ENCODE measurements at regions not wholly inside any gene's neighbourhood (a gene's known extent, or its start where the extent isn't known, plus 50 kb on each side); places are given as distances from the start of the nearest gene placed in this dataset.
A peak's percentile ranks its signal among the peaks of the same experiment; 100 is the strongest.

DNA sequence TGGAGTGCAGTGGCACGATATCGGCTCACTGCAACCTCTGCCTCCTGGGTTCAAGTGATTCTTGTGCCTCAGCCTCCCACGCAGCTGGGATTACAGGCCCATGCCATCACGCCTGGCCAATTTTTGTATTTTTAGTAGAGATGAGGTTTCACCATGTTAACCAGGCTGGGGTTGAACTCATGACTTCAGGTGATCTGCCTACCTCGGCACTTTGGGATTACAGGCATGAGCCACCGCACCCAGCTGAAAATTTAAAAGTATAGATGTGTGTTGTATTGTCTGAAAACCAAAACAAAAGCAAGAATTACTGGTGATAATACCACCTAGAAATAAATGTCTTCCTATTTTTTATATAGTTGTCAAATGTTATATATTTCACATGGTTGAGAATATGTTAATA is 162.0 kb upstream of the DMRT1 start:
- ChIA-PET POLR2A (interaction anchor here (0.6 kb wide), 1 partner anchor 10 kb away, joined by 4 read pairs; no protein-coding TSS in a partner anchor), CTCF (interaction anchor here (1.9 kb wide), 1 partner anchor 78 kb away, joined by 5 read pairs; no protein-coding TSS in a partner anchor)
- Histone ChIP-seq H3K4me1 (ENCODE audit: control extremely low read depth in 1 of 4, control insufficient read depth in 4 of 4, insufficient read depth in 4 of 4, low read length in 3 of 4) (peaks cover 0 to 14% (median 3%) of the 10 kb centered on the region in 4 experiments), H3K27me3 (replicated peaks in 2 of 5; ENCODE audit: control insufficient read depth in 4 of 5, insufficient read depth in 5 of 5, low read length in 4 of 5) (no peaks in the 10 kb centered on the region), H3K9me3 (ENCODE audit: control extremely low read depth in 1 of 5, control insufficient read depth in 4 of 5, insufficient read depth in 2 of 5, low read depth in 1 of 5, low read length in 4 of 5) (no peaks in the 10 kb centered on the region), H3K36me3 (ENCODE audit: control insufficient read depth in 4 of 4, insufficient read depth in 4 of 4, low read length in 3 of 4) (no peaks in the 10 kb centered on the region), H3K27ac (ENCODE audit: insufficient read depth in 1 of 2, low read depth in 1 of 2, low read length in 2 of 2, poor library complexity in 1 of 2, severe bottlenecking in 2 of 2) (no peak overlapping the region), H3K4me3 (ENCODE audit: control insufficient read depth in 1 of 7, extremely low read depth in 1 of 7, insufficient read depth in 4 of 7, low read depth in 2 of 7, low read length in 6 of 7) (no peak overlapping the region)
- no peak for DNase-seq
- WGBS (ENCODE audit: insufficient coverage), result 100% methylated on average over 4 of the region's 6 CpGs

- Histone ChIP-seq H3K27ac (ENCODE audit: insufficient read depth in 1 of 2, low read depth in 1 of 2, low read length in 2 of 2, poor library complexity in 1 of 2, severe bottlenecking in 2 of 2) (no peak overlapping the region), H3K9me3 (ENCODE audit: control extremely low read depth in 1 of 5, control insufficient read depth in 4 of 5, insufficient read depth in 2 of 5, low read depth in 1 of 5, low read length in 4 of 5) (no peaks in the 10 kb centered on the region), H3K4me1 (ENCODE audit: control extremely low read depth in 1 of 4, control insufficient read depth in 4 of 4, insufficient read depth in 4 of 4, low read length in 3 of 4) (peaks cover 0 to 14% (median 3%) of the 10 kb centered on the region in 4 experiments), H3K4me3 (ENCODE audit: control insufficient read depth in 1 of 7, extremely low read depth in 1 of 7, insufficient read depth in 4 of 7, low read depth in 2 of 7, low read length in 6 of 7) (no peak overlapping the region), H3K36me3 (ENCODE audit: control insufficient read depth in 4 of 4, insufficient read depth in 4 of 4, low read length in 3 of 4) (no peaks in the 10 kb centered on the region), H3K27me3 (replicated peaks in 2 of 5; ENCODE audit: control insufficient read depth in 4 of 5, insufficient read depth in 5 of 5, low read length in 4 of 5) (no peaks in the 10 kb centered on the region)
- POLR2A ChIA-PET, result no interaction called here
- no peak for DNase-seq
- CTCF ChIA-PET, result interaction anchor here (1.9 kb wide), 1 partner anchor 77 kb away, joined by 5 read pairs; no protein-coding TSS in a partner anchor
- 100% methylated on average over 1 of the region's 5 CpGs for WGBS (ENCODE audit: insufficient coverage)
These were observed 161.4 kb upstream of the DMRT1 start for GRCh38 chr9:680106-680505.

GRCh38 chr9:682633-683508 is 158.6 kb upstream of the DMRT1 start:
- no peaks in the 10 kb centered on the region for H3K27me3 ChIP-seq (replicated peaks in 2 of 5; ENCODE audit: control insufficient read depth in 4 of 5, insufficient read depth in 5 of 5, low read length in 4 of 5)
- H3K4me1 ChIP-seq (ENCODE audit: control extremely low read depth in 1 of 4, control insufficient read depth in 4 of 4, insufficient read depth in 4 of 4, low read length in 3 of 4), result peaks cover 0 to 4% (median 2%) of the 10 kb centered on the region in 4 experiments
- ChIA-PET POLR2A (no interaction called here), CTCF (interaction anchor here (0.7 to 1.5 kb wide), 4 partner anchors 10 to 28 kb away, joined by 3 to 5 read pairs (median 3); no protein-coding TSS in a partner anchor)
- H3K4me3 ChIP-seq (ENCODE audit: control insufficient read depth in 1 of 7, extremely low read depth in 1 of 7, insufficient read depth in 4 of 7, low read depth in 2 of 7, low read length in 6 of 7), result no peak overlapping the region
- DNase-seq, result no peak
- no peaks in the 10 kb centered on the region for H3K36me3 ChIP-seq (ENCODE audit: control insufficient read depth in 4 of 4, insufficient read depth in 4 of 4, low read length in 3 of 4)
- no peak overlapping the region for H3K27ac ChIP-seq (ENCODE audit: insufficient read depth in 1 of 2, low read depth in 1 of 2, low read length in 2 of 2, poor library complexity in 1 of 2, severe bottlenecking in 2 of 2)
- over 99% methylated on average over 11 of the region's 12 CpGs for WGBS (ENCODE audit: insufficient coverage)
- no peaks in the 10 kb centered on the region for H3K9me3 ChIP-seq (ENCODE audit: control extremely low read depth in 1 of 5, control insufficient read depth in 4 of 5, insufficient read depth in 2 of 5, low read depth in 1 of 5, low read length in 4 of 5)

GRCh38 chr9:683509-684021 is 157.9 kb upstream of the DMRT1 start:
- no peak overlapping the region for H3K4me3 ChIP-seq (ENCODE audit: control insufficient read depth in 1 of 7, extremely low read depth in 1 of 7, insufficient read depth in 4 of 7, low read depth in 2 of 7, low read length in 6 of 7)
- no CpG with 5 or more reads among the region's 2 CpGs for WGBS (ENCODE audit: insufficient coverage)
- H3K36me3 ChIP-seq (ENCODE audit: control insufficient read depth in 4 of 4, insufficient read depth in 4 of 4, low read length in 3 of 4), result no peaks in the 10 kb centered on the region
- no peaks in the 10 kb centered on the region for H3K9me3 ChIP-seq (ENCODE audit: control extremely low read depth in 1 of 5, control insufficient read depth in 4 of 5, insufficient read depth in 2 of 5, low read depth in 1 of 5, low read length in 4 of 5)
- H3K4me1 ChIP-seq (ENCODE audit: control extremely low read depth in 1 of 4, control insufficient read depth in 4 of 4, insufficient read depth in 4 of 4, low read length in 3 of 4), result peaks cover 0 to 4% (median 0%) of the 10 kb centered on the region in 4 experiments
- ChIA-PET POLR2A (no interaction called here), CTCF (interaction anchor here (0.7 to 1.5 kb wide), 5 partner anchors 9 to 28 kb away, joined by 3 to 5 read pairs (median 3); no protein-coding TSS in a partner anchor)
- no peaks in the 10 kb centered on the region for H3K27me3 ChIP-seq (replicated peaks in 2 of 5; ENCODE audit: control insufficient read depth in 4 of 5, insufficient read depth in 5 of 5, low read length in 4 of 5)
- no peak overlapping the region for H3K27ac ChIP-seq (ENCODE audit: insufficient read depth in 1 of 2, low read depth in 1 of 2, low read length in 2 of 2, poor library complexity in 1 of 2, severe bottlenecking in 2 of 2)
- DNase-seq, result no peak

GRCh38 chr9:684054-684890 is 157.2 kb upstream of the DMRT1 start:
- H3K4me1 ChIP-seq (ENCODE audit: control extremely low read depth in 1 of 4, control insufficient read depth in 4 of 4, insufficient read depth in 4 of 4, low read length in 3 of 4), result peaks cover 0 to 4% (median 0%) of the 10 kb centered on the region in 4 experiments
- 90% methylated on average over 5 of the region's 9 CpGs for WGBS (ENCODE audit: insufficient coverage)
- no peaks in the 10 kb centered on the region for H3K36me3 ChIP-seq (ENCODE audit: control insufficient read depth in 4 of 4, insufficient read depth in 4 of 4, low read length in 3 of 4)
- no peak overlapping the region for H3K4me3 ChIP-seq (ENCODE audit: control insufficient read depth in 1 of 7, extremely low read depth in 1 of 7, insufficient read depth in 4 of 7, low read depth in 2 of 7, low read length in 6 of 7)
- no peak for DNase-seq
- H3K9me3 ChIP-seq (ENCODE audit: control extremely low read depth in 1 of 5, control insufficient read depth in 4 of 5, insufficient read depth in 2 of 5, low read depth in 1 of 5, low read length in 4 of 5), result no peaks in the 10 kb centered on the region
- H3K27me3 ChIP-seq (replicated peaks in 2 of 5; ENCODE audit: control insufficient read depth in 4 of 5, insufficient read depth in 5 of 5, low read length in 4 of 5), result no peaks in the 10 kb centered on the region
- ChIA-PET CTCF (interaction anchor here (0.6 to 1.5 kb wide), 8 partner anchors 8 to 69 kb away, joined by 3 to 5 read pairs (median 3); no protein-coding TSS in a partner anchor), POLR2A (interaction anchor here (0.6 to 0.9 kb wide), 2 partner anchors 19 to 59 kb away, joined by 3 read pairs; no protein-coding TSS in a partner anchor)
- no peak overlapping the region for H3K27ac ChIP-seq (ENCODE audit: insufficient read depth in 1 of 2, low read depth in 1 of 2, low read length in 2 of 2, poor library complexity in 1 of 2, severe bottlenecking in 2 of 2)

GRCh38 chr9:684941-685340 is 156.6 kb upstream of the DMRT1 start:
- Histone ChIP-seq H3K4me3 (ENCODE audit: control insufficient read depth in 1 of 7, extremely low read depth in 1 of 7, insufficient read depth in 4 of 7, low read depth in 2 of 7, low read length in 6 of 7) (no peak overlapping the region), H3K27ac (ENCODE audit: insufficient read depth in 1 of 2, low read depth in 1 of 2, low read length in 2 of 2, poor library complexity in 1 of 2, severe bottlenecking in 2 of 2) (no peak overlapping the region), H3K9me3 (ENCODE audit: control extremely low read depth in 1 of 5, control insufficient read depth in 4 of 5, insufficient read depth in 2 of 5, low read depth in 1 of 5, low read length in 4 of 5) (no peaks in the 10 kb centered on the region), H3K27me3 (replicated peaks in 2 of 5; ENCODE audit: control insufficient read depth in 4 of 5, insufficient read depth in 5 of 5, low read length in 4 of 5) (no peaks in the 10 kb centered on the region), H3K36me3 (ENCODE audit: control insufficient read depth in 4 of 4, insufficient read depth in 4 of 4, low read length in 3 of 4) (no peaks in the 10 kb centered on the region), H3K4me1 (ENCODE audit: control extremely low read depth in 1 of 4, control insufficient read depth in 4 of 4, insufficient read depth in 4 of 4, low read length in 3 of 4) (peaks cover 0 to 4% (median 0%) of the 10 kb centered on the region in 4 experiments)
- peak in 2 of 3 donors; percentile 33 to 53 for DNase-seq
- ChIA-PET POLR2A (interaction anchor here (0.6 to 0.9 kb wide), 2 partner anchors 18 to 60 kb away, joined by 3 read pairs; no protein-coding TSS in a partner anchor), CTCF (interaction anchor here (0.6 to 1.5 kb wide), 2 partner anchors 13 to 68 kb away, joined by 3 to 4 read pairs; no protein-coding TSS in a partner anchor)
- 100% methylated on average over 1 of the region's 4 CpGs for WGBS (ENCODE audit: insufficient coverage)

Measured in common myeloid progenitor, CD34-positive (primary cell).